ENCODE measurements at regions not wholly inside any gene's neighbourhood (a gene's known extent, or its start where the extent isn't known, plus 50 kb on each side); places are given as distances from the start of the nearest gene placed in this dataset.

DNA sequence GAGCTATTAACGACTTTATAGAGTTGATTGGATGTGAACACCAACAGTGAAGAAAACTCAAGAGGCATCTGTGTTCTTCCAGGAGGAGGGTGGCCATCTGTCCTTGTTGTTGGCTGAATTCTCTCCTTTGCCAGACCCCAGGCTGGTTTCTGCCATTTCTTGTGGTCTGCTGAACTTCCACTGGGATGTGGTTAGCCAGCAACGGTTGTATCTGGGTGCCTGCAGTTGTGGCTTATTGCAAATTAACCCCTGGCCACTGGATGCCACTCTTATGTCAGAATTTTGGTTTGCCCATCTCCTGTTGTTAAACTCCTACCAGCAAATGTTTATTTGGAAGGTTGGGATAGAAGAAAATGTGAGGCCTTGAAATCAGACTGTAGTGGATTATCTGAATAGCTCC lies 163.6 kb upstream of the TBC1D5 start:
- intact Hi-C loops (cut with DNase I; ENCODE audit: low total_unique reads) = no loop called here
- no peak overlapping the region for H3K27ac ChIP-seq
- H3K4me1 ChIP-seq = no peaks in the 10 kb centered on the region
- H3K36me3 ChIP-seq = no peaks in the 10 kb centered on the region
- no peaks in the 10 kb centered on the region for H3K27me3 ChIP-seq
- TF ChIP-seq POLR2A (IDR thresholded peaks at IDR 0.05) (no peak), EP300 (IDR thresholded peaks at IDR 0.05) (no peak), POLR2AphosphoS5 (IDR thresholded peaks at IDR 0.05) (no peak), CTCF (IDR thresholded peaks at IDR 0.05) (no peak)
- DNase-seq = no peak
- 40 to 63% (median 56%) methylated on average over 2 of the region's 2 CpGs for WGBS, 5 donors
- H3K9me3 ChIP-seq = peaks cover 0 to 4% (median 0%) of the 10 kb centered on the region in 4 donors
- H3K4me3 ChIP-seq = no peak overlapping the region

DNA sequence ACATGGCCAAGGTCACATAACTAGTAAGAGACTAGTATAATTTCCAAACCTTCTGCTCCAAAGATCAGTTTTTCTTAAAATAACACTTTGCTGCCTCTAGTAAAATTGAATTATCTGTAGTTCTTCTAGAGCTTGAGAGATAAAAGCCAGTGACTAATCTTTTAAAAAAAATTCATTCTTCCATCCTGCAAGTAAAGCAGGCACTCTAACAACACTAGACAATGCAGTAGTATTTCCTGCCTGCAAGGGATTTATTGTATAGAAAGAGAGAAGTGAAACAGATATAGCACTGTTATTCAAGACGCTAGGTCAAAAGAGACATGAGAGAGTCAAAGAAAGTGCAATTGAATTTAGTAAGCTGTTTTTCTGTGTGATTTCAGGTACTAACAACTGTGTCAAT lies 159.5 kb upstream of the TBC1D5 start:
- H3K4me1 ChIP-seq = no peaks in the 10 kb centered on the region
- H3K27me3 ChIP-seq = no peaks in the 10 kb centered on the region
- no peak overlapping the region for H3K27ac ChIP-seq
- H3K9me3 ChIP-seq = peaks cover 0 to 7% (median 1%) of the 10 kb centered on the region in 4 donors
- H3K4me3 ChIP-seq = no peak overlapping the region
- TF ChIP-seq POLR2AphosphoS5 (IDR thresholded peaks at IDR 0.05) = no peak
- no peak for TF ChIP-seq POLR2A (IDR thresholded peaks at IDR 0.05)
- no peak for TF ChIP-seq CTCF (IDR thresholded peaks at IDR 0.05)
- no peak for TF ChIP-seq EP300 (IDR thresholded peaks at IDR 0.05)
- WGBS, 5 donors = 23 to 69% (median 54%) methylated on average over 1 of the region's 1 CpG
- intact Hi-C loops (cut with DNase I; ENCODE audit: low total_unique reads) = no loop called here
- H3K36me3 ChIP-seq = no peaks in the 10 kb centered on the region
- no peak for DNase-seq

DNA sequence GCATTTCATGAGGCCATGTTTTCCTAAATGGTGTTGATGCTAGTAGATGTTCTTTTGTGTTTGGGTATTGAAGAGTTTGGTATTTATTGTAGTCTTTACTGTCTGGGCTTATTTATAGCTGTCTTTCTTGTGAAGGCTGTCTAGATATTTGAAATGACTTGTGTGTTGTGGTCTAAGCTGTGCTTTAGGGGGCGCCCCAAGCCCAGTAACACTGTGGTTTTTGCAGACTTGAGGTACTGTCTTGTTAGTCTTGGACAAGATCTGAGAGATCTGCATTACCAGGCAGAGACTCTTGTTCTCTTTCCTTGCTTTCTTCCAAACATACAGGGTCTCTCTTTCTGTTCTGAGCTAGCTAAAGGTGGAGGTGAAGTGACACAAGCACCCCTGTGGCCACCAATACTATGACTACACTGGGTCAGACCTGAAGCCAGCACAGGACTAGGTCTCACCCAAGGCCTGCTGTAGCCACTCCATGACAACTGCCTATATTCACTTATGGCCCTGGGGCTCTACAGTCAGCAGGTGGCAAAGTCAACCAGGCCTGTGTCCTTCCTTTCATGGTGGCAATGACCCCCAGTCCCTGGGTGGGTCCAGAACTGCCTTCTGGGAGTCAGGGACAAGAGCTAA lies 152.1 kb upstream of the TBC1D5 start:
- 0 to 24% (median 15%) methylated on average over 1 of the region's 1 CpG for WGBS, 5 donors
- H3K36me3 ChIP-seq = no peaks in the 10 kb centered on the region
- H3K4me3 ChIP-seq = no peak overlapping the region
- H3K27me3 ChIP-seq = no peaks in the 10 kb centered on the region
- peak; percentile 36 to 63 for DNase-seq
- peaks cover 0 to 3% (median 0%) of the 10 kb centered on the region in 4 donors for H3K9me3 ChIP-seq
- intact Hi-C loops (cut with DNase I; ENCODE audit: low total_unique reads) = no loop called here
- peaks cover 0 to 3% (median 0%) of the 10 kb centered on the region in 4 donors for H3K4me1 ChIP-seq
- TF ChIP-seq EP300 (IDR thresholded peaks at IDR 0.05) (no peak), POLR2AphosphoS5 (IDR thresholded peaks at IDR 0.05) (no peak), CTCF (IDR thresholded peaks at IDR 0.05) (peak in 2 of 7 experiments; percentile 16 to 36), POLR2A (IDR thresholded peaks at IDR 0.05) (no peak)
- no peak overlapping the region for H3K27ac ChIP-seq

DNA sequence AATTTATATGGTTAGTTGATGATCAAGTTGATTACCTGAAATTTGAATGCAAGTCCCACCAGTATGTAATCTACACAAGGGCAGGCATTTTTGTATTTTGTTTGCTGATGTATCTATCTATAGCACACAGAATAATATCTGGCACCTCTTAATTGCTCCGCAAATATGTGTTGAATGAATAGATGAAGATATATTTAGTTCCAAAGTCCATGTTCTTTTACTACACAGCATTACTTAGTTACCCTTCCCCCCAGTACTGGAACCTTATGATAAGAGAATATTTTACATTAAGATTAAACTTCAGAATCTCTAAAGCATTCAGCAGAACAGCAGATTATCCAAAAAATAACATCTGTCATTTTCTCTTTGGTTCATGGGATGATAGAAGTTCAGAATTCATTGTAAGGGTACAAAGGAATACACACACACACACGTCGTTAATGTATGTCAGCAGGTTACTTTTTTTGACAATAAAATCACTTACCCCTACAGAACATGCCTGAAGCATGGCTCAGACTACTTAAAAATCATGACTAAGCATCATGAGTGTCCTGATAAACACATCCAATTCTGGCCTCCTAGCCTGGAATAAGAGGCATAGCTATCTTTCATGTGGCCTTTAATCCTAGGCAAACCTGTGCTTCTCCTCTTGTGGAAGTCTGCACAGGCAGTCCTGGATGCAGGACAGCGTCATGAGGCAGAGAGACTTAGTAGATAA lies 148.9 kb upstream of the TBC1D5 start:
- no peak for DNase-seq
- no peak overlapping the region for H3K27ac ChIP-seq
- intact Hi-C loops (cut with DNase I; ENCODE audit: low total_unique reads) = no loop called here
- no peaks in the 10 kb centered on the region for H3K9me3 ChIP-seq
- H3K4me1 ChIP-seq = peaks cover 0 to 3% (median 0%) of the 10 kb centered on the region in 4 donors
- 43 to 70% (median 68%) methylated on average over 4 of the region's 4 CpGs for WGBS, 5 donors
- no peaks in the 10 kb centered on the region for H3K36me3 ChIP-seq
- TF ChIP-seq POLR2A (IDR thresholded peaks at IDR 0.05) = no peak
- TF ChIP-seq EP300 (IDR thresholded peaks at IDR 0.05) = no peak
- no peak for TF ChIP-seq POLR2AphosphoS5 (IDR thresholded peaks at IDR 0.05)
- TF ChIP-seq CTCF (IDR thresholded peaks at IDR 0.05) = no peak
- no peaks in the 10 kb centered on the region for H3K27me3 ChIP-seq
- no peak overlapping the region for H3K4me3 ChIP-seq

Measured in stomach (tissue), 8 donors.